Fibroblast of lung (primary cell): ENCODE measurements at regions not wholly inside any gene's neighbourhood (a gene's known extent, or its start where the extent isn't known, plus 50 kb on each side); places are given as distances from the start of the nearest gene placed in this dataset.

Experiments used
- CTCF ChIP-seq, 2 donors: IDR thresholded peaks in 1 of 2; conservative IDR thresholded peaks in 1 of 2; 1 replicate in 1 of 2; 2 replicates in 1 of 2; pipeline ENCODE4 v1.5.1; 2011 to 2012; ENCODE audit warnings: low read length in 2 of 2, control low read depth in 1 of 2, inconsistent platforms in 1 of 2, low read depth in 1 of 2, mild to moderate bottlenecking in 1 of 2
- EZH2 ChIP-seq: IDR thresholded peaks from 2 replicates; pipeline ENCODE4 v1.5.1; 2012; ENCODE audit warnings: low read length, control low read depth, mild to moderate bottlenecking; ENCODE audit errors: missing control alignments

DNA sequence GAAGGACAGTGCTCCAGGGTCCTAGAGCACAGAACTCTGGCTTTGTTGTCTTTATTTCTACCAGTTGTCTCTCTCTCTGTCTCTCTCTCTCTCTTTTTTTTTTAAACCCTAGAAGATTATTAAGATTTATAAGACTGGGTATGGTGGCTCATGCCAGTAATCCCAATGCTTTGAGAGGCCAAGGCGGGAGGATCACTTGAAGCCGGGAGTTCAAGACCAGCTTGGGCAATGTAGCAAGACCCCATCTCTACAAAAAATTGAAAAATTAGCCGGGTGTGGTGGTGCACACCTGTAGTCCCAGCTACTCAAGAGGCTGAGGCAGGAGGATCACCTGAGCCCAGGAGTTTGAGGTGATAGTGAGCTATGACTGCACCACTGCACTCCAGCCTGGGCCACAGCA lies 65.0 kb upstream of the ABL1 start:
- no peak for TF ChIP-seq CTCF (conservative IDR thresholded peaks at IDR 0.05 in 1 of 2, IDR thresholded peaks at IDR 0.05 in 1 of 2; ENCODE audit: low read depth in 1 of 2, low read length in 2 of 2)
- TF ChIP-seq EZH2: no peak
